H9 (cell line): ENCODE measurements at regions not wholly inside any gene's neighbourhood (a gene's known extent, or its start where the extent isn't known, plus 50 kb on each side); places are given as distances from the start of the nearest gene placed in this dataset.

Experiments
- DNase-seq: peaks from one replicate; pipeline ENCODE4 v3.0.0-alpha.2; 2017
- H2AFZ ChIP-seq: one replicate; pipeline ENCODE4 v1.6.1; 2013; ENCODE audit warnings: mild to moderate bottlenecking, low read length, control low read depth, moderate library complexity
- H2AK5ac ChIP-seq: 2 replicates; pipeline ENCODE4 v1.6.1; 2013; ENCODE audit warnings: low read length, control low read depth, mixed read lengths; ENCODE audit not compliant: insufficient read length
- H2BK120ac ChIP-seq: one replicate; pipeline ENCODE4 v1.6.1; 2013; ENCODE audit warnings: low read depth, mild to moderate bottlenecking, low read length, control low read depth, inconsistent platforms; ENCODE audit not compliant: poor library complexity, severe bottlenecking
- H2BK12ac ChIP-seq: 2 replicates; pipeline ENCODE4 v1.6.1; 2013; ENCODE audit warnings: low read length, control low read depth, mixed read lengths, low read depth; ENCODE audit not compliant: insufficient read length
- H2BK15ac ChIP-seq: 2 replicates; pipeline ENCODE4 v1.6.1; 2013; ENCODE audit warnings: low read depth, low read length, control low read depth
- H2BK20ac ChIP-seq: one replicate; pipeline ENCODE4 v1.6.1; 2013; ENCODE audit warnings: low read depth, mild to moderate bottlenecking, low read length, control low read depth, inconsistent platforms; ENCODE audit not compliant: poor library complexity, severe bottlenecking
- H2BK5ac ChIP-seq: 2 replicates; pipeline ENCODE4 v1.6.1; 2013; ENCODE audit warnings: low read length, control low read depth, mixed read lengths; ENCODE audit not compliant: insufficient read length
- H3K14ac ChIP-seq: 2 replicates; pipeline ENCODE4 v1.6.1; 2013; ENCODE audit warnings: low read length, control low read depth; ENCODE audit not compliant: insufficient read depth
- H3K18ac ChIP-seq: 2 replicates; pipeline ENCODE4 v1.6.1; 2013; ENCODE audit warnings: low read depth, mild to moderate bottlenecking, mixed read lengths, low read length, control low read depth; ENCODE audit not compliant: insufficient read length
- H3K23ac ChIP-seq: 2 replicates; pipeline ENCODE4 v1.6.1; 2013; ENCODE audit warnings: low read length, control low read depth, mixed read lengths, low read depth; ENCODE audit not compliant: insufficient read length
- H3K23me2 ChIP-seq: 2 replicates; pipeline ENCODE4 v1.6.1; 2013; ENCODE audit warnings: low read depth, mild to moderate bottlenecking, mixed read lengths, low read length, control low read depth; ENCODE audit not compliant: insufficient read length, poor library complexity, severe bottlenecking
- H3K27ac ChIP-seq: 2 replicates; pipeline ENCODE4 v1.5.1; 2013; ENCODE audit warnings: low read length, control low read depth, mixed read lengths, low read depth; ENCODE audit not compliant: insufficient read length
- H3K27me3 ChIP-seq: 2 replicates; pipeline ENCODE4 v1.6.1; 2013; ENCODE audit warnings: low read length, control low read depth, inconsistent platforms; ENCODE audit not compliant: insufficient read depth
- H3K4ac ChIP-seq: 2 replicates; pipeline ENCODE4 v1.6.1; 2013; ENCODE audit warnings: low read depth, mild to moderate bottlenecking, control low read depth, inconsistent platforms, low read length, moderate library complexity
- H3K4me1 ChIP-seq: 2 replicates; pipeline ENCODE4 v1.6.1; 2013; ENCODE audit warnings: low read length, control low read depth, inconsistent platforms; ENCODE audit not compliant: insufficient read depth
- H3K4me2 ChIP-seq: 2 replicates; pipeline ENCODE4 v1.6.1; 2013; ENCODE audit warnings: low read length, control low read depth, mixed read lengths; ENCODE audit not compliant: insufficient read length, insufficient read depth
- H3K56ac ChIP-seq: 2 replicates; pipeline ENCODE4 v1.6.1; 2013; ENCODE audit warnings: low read depth, mild to moderate bottlenecking, mixed read lengths, low read length, control low read depth; ENCODE audit not compliant: insufficient read length
- H3K79me1 ChIP-seq: 2 replicates; pipeline ENCODE4 v1.6.1; 2013; ENCODE audit warnings: low read depth, mild to moderate bottlenecking, moderate library complexity, low read length, control low read depth, inconsistent platforms; ENCODE audit not compliant: insufficient read depth, poor library complexity, severe bottlenecking
- H3K79me2 ChIP-seq: 2 replicates; pipeline ENCODE4 v1.6.1; 2013; ENCODE audit warnings: low read length, control low read depth, inconsistent platforms; ENCODE audit not compliant: insufficient read depth
- H3K9ac ChIP-seq: 2 replicates; pipeline ENCODE4 v1.6.1; 2013; ENCODE audit warnings: low read length, control low read depth, mixed read lengths; ENCODE audit not compliant: insufficient read length; ENCODE audit errors: extremely low read depth
- H3K9me3 ChIP-seq: one replicate; pipeline ENCODE4 v1.6.1; 2013; ENCODE audit warnings: low read depth, low read length, inconsistent platforms; ENCODE audit not compliant: control insufficient read depth
- H3T11ph ChIP-seq: one replicate; pipeline ENCODE4 v1.6.1; 2013; ENCODE audit warnings: mild to moderate bottlenecking, low read length, control low read depth, inconsistent platforms
- H4K20me1 ChIP-seq: one replicate; pipeline ENCODE4 v1.6.1; 2013; ENCODE audit not compliant: control insufficient read depth, insufficient read length, insufficient read depth
- H4K5ac ChIP-seq: 2 replicates; pipeline ENCODE4 v1.6.1; 2013; ENCODE audit warnings: low read depth, mild to moderate bottlenecking, mixed read lengths, low read length, control low read depth; ENCODE audit not compliant: insufficient read length
- H4K8ac ChIP-seq: replicated peaks from 2 replicates; pipeline ENCODE4 v1.6.1; 2013; ENCODE audit warnings: low read length, control low read depth, mixed read lengths, low read depth; ENCODE audit not compliant: insufficient read length
- H4K91ac ChIP-seq: 2 replicates; pipeline ENCODE4 v1.6.1; 2013; ENCODE audit warnings: low read depth, mild to moderate bottlenecking, moderate library complexity, mixed read lengths, low read length, control low read depth; ENCODE audit not compliant: insufficient read length
- H3K27ac Mint-ChIP-seq, 3 experiments: 2 replicates in 2 of 3; 3 replicates in 1 of 3; pipeline ENCODE4 v1.8.0; 2020 to 2021; ENCODE audit warnings: mixed read lengths in 3 of 3, mild to moderate bottlenecking in 1 of 3, moderate library complexity in 1 of 3
- H3K27me3 Mint-ChIP-seq: 2 replicates; pipeline ENCODE4 v1.8.0; 2021; ENCODE audit warnings: low read depth, mild to moderate bottlenecking, moderate library complexity, mixed read lengths
- H3K36me3 Mint-ChIP-seq, 3 experiments: 2 replicates in 2 of 3; 3 replicates in 1 of 3; pipeline ENCODE4 v1.8.0; 2020 to 2021; ENCODE audit warnings: low read depth in 3 of 3, mixed read lengths in 3 of 3; ENCODE audit not compliant: insufficient read depth in 1 of 3
- H3K4me1 Mint-ChIP-seq, 2 experiments: 2 replicates each; pipeline ENCODE4 v1.8.0; 2020; ENCODE audit warnings: mixed read lengths in 2 of 2
- H3K4me3 Mint-ChIP-seq, 2 experiments: 2 replicates in 1 of 2; 3 replicates in 1 of 2; pipeline ENCODE4 v1.8.0; 2020 to 2021; ENCODE audit warnings: mild to moderate bottlenecking in 2 of 2, mixed read lengths in 2 of 2, moderate library complexity in 1 of 2
- H3K9me3 Mint-ChIP-seq, 2 experiments: 2 replicates in 1 of 2; 3 replicates in 1 of 2; pipeline ENCODE4 v1.8.0; 2020; ENCODE audit warnings: mild to moderate bottlenecking in 2 of 2, mixed read lengths in 2 of 2, moderate library complexity in 1 of 2
- WGBS: extraction: QIAGEN DNeasy Blood & Tissue Kit; methylation state at CpG from one replicate; pipeline ENCODE4 v1.1.7; 2013; ENCODE audit warnings: missing lambda C conversion rate, low lambda C conversion rate, mixed read lengths; ENCODE audit not compliant: insufficient read length; ENCODE audit errors: extremely low coverage; 5-methylcytosine and 5-hydroxymethylcytosine counted together
- TF ChIP-seq, protein P1 (sequence below): fragments of 200-600 bp; sonication (generic); conservative IDR thresholded peaks from 3 replicates; pipeline ENCODE4 v1.8.0; 2021; ENCODE audit warnings: antibody characterized with exemption, mild to moderate bottlenecking

DNA sequence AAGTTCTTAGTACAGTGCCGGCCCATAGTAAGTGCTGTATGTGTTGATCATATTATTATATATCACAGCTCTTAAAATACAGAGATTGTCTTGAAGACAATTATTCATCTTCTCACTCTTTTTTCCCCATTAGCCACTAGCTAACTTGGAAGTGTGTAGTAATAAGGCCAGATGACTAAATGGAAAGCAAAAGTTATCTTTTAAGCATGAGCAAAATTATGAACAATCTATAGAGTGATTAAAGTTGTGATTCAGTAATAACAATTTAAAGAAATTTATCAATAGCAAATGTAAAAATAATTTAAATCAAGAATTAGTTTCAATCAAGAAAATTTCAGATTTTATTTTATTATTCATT, 630.9 kb upstream of the TBL1XR1 start:
- H3K79me2 ChIP-seq, result no peaks in the 10 kb centered on the region
- H3K4me1 Mint-ChIP-seq, result peaks cover 12% of the 10 kb centered on the region in 2 experiments
- H4K5ac ChIP-seq, result no peak overlapping the region
- no peak overlapping the region for H4K8ac ChIP-seq
- no peak overlapping the region for H2BK12ac ChIP-seq
- H3K14ac ChIP-seq, result no peak overlapping the region
- H3K4ac ChIP-seq, result no peak overlapping the region
- no peaks in the 10 kb centered on the region for H3K79me1 ChIP-seq
- H3K9me3 Mint-ChIP-seq, result no peaks in the 10 kb centered on the region
- WGBS, result no CpG with 5 or more reads among the region's 1 CpG
- H3K27ac ChIP-seq, result no peak overlapping the region
- no peak overlapping the region for H3K4me2 ChIP-seq
- no peak overlapping the region for H2BK20ac ChIP-seq
- no peaks in the 10 kb centered on the region for H3K27me3 ChIP-seq
- H2BK5ac ChIP-seq, result no peak overlapping the region
- H3K23me2 ChIP-seq, result no peaks in the 10 kb centered on the region
- H3K27me3 Mint-ChIP-seq, result no peaks in the 10 kb centered on the region
- H3K9ac ChIP-seq, result no peak overlapping the region
- no peak overlapping the region for H3K18ac ChIP-seq
- no peak overlapping the region for H4K91ac ChIP-seq
- H3K4me3 Mint-ChIP-seq, result no peak overlapping the region
- H3K9me3 ChIP-seq, result no peaks in the 10 kb centered on the region
- no peak overlapping the region for H2BK15ac ChIP-seq
- H2BK120ac ChIP-seq, result no peak overlapping the region
- DNase-seq, result no peak
- no peaks in the 10 kb centered on the region for H4K20me1 ChIP-seq
- no peaks in the 10 kb centered on the region for H3K4me1 ChIP-seq
- no peaks in the 10 kb centered on the region for H3K36me3 Mint-ChIP-seq
- no peak overlapping the region for H3K27ac Mint-ChIP-seq
- no peak overlapping the region for H2AK5ac ChIP-seq
- no peak overlapping the region for H2AFZ ChIP-seq
- H3K23ac ChIP-seq, result no peak overlapping the region
- H3T11ph ChIP-seq, result no peak overlapping the region
- TF ChIP-seq, protein P1, sequence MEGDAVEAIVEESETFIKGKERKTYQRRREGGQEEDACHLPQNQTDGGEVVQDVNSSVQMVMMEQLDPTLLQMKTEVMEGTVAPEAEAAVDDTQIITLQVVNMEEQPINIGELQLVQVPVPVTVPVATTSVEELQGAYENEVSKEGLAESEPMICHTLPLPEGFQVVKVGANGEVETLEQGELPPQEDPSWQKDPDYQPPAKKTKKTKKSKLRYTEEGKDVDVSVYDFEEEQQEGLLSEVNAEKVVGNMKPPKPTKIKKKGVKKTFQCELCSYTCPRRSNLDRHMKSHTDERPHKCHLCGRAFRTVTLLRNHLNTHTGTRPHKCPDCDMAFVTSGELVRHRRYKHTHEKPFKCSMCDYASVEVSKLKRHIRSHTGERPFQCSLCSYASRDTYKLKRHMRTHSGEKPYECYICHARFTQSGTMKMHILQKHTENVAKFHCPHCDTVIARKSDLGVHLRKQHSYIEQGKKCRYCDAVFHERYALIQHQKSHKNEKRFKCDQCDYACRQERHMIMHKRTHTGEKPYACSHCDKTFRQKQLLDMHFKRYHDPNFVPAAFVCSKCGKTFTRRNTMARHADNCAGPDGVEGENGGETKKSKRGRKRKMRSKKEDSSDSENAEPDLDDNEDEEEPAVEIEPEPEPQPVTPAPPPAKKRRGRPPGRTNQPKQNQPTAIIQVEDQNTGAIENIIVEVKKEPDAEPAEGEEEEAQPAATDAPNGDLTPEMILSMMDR, result no peak
- no peak overlapping the region for H3K56ac ChIP-seq
